Esophagus mucosa (tissue), 1 donor: ENCODE measurements at regions not wholly inside any gene's neighbourhood (a gene's known extent, or its start where the extent isn't known, plus 50 kb on each side); places are given as distances from the start of the nearest gene placed in this dataset.
"Not testable (repeated sequence)": the region's sequence is repeated elsewhere in the genome, so short reads cannot be mapped to it uniquely, and the experiment has no call there.

Experiments used
- ATAC-seq: fragments of 200-7000 bp; cut with Tn5 transposase; one replicate; pipeline ENCODE4 v1.9.1; 2020
- donor health status: DM: yes; HTN: yes; CAD: no.

DNA sequence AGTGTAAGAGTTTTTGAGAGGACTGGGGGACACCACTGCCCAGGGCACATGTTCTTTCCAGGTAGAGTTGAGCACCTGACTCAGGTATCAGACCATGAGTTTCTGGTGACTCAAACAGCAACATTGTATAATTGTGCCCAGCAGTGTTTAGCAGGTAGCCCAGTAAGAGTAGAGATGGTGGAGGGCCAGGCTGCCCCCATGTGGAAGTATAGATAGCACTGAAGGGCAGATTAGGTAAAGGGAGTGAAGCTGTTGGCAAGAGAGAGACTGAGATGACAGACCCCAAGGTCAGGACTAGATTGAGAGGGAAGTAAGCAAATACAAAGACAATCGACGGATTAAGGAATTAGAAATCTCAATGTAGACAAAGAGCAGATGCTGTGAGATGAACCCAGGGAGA lies 74.6 kb downstream of the TRIM42 start:
- no peak for ATAC-seq

GRCh38 chr3:140753865-140754754 lies 76.2 kb downstream of the TRIM42 start:
- ATAC-seq: peak; percentile 35

GRCh38 chr3:140754936-140755335 lies 77.1 kb downstream of the TRIM42 start:
- ATAC-seq: no peak

DNA sequence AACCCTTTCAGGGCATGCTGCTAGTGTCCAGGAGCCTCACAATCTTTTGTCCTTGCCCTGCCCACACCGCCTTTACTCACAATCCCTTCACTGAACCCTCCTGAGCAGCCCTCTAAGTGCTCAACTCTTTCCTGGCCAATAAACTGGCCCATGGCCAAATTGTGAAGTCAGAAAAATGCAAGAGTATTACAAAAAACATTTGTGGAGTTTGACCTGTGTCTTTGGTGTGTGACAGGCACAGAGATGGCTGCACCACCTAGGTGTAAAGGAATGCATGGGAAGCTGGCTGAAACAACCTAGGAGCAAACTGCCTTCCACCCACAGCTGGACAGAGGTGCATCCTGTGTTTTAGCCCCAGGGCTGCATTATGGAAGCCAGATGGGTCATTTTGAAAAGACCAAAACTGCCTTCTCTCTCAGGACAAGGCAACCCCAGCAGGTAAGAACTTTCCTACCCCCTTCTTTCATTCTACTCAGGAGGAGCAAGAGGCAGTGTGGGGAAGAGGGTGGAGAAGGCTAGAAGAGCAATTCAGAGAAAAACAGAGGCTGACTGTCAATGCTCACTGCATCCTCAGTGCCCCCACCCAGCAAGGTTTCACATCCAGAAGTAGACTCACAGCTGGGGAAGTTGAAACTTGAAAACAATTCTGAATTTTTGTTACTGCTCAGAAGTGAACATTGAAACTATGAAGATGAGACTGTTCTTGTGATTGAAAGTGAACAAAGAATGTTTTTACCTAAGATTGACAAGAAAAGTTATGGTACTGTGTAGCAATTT lies 78.6 kb downstream of the TRIM42 start:
- no peak for ATAC-seq

DNA sequence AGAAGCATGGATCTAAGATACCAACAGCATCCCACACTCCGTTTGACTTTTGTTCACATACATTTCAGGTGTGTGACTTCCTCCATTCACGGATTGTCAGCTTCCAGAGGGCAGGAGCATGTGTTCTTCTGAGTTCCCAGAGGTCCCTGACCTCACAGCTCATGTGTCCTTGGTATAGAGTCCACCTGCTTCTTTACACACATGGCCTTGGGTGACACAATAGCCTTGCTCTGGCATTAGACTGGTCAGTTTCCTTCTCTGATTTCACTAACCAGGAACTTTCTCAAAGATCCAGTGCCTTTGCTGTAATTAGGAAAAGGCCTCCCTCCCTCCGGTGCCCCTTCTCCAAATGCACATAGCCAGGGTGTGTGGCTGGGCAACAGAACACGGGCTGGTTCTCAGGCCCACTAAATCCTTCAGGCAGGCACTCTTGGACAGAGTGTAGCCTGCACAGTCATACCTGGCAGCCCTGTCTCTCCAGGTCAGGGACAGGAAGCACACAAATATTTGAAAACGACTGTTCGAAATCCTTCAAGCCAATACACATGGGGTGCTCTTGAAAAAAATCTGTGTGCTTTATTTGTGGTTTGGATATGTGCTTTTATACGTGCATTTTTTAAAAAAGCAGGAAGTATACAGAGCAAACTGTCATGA lies 81.1 kb downstream of the TRIM42 start:
- no peak for ATAC-seq

DNA sequence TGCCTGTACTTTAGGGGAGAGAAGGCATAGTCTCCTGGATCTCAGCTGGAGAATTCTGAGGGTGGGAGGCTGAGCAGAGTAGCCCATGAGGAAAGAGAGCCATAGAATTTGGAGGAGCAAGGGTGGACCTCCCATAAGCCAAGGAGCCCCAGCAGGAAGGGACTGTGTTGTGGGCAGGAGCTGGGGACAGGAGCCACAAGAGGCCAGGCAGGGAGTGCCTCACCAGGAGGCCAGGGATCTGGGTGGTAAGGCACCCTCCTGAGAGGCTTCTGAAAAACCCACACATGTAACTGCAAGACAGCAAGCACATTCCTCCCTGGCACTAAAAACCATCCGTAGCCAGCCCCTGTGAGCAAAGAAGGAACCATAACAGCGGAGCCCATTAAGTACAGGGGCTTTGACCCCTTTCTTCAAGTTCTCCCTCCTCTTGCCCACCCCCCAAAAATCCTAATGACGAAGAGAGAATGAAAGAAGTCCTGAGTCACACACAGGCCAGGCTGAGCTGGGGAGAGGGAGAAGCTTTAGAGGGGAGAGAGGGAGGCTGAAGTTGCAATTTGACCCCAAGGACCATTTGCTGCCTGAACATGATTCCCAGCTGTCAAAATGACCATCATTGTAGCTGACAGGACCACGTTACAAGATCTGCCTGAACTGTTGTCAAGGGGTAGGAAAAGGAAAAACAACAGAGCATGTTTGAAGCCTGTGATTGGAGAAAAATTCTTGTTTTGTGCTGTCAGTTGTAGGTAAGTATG lies 82.6 kb downstream of the TRIM42 start:
- ATAC-seq: no peak

- no peak for ATAC-seq
Measured at GRCh38 chr3:140761076-140761639, 83.3 kb downstream of the TRIM42 start.

DNA sequence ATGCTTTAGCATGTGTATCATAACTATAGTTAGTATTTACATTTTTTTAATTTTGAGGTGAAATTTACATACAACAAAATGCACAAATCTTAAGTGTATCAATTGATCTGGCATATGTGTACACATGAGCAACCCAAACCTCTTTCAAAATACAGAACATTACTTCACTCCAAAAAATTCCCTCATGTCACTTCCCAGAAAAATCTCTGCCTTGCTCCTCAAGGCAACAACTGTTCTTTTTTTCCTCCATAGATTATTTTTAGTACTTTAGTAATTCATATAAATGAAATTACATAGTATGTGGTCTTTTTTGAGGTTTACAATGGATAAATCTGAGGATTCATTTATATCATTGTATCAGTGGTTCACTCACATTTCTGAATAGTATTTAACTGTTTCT lies 84.9 kb downstream of the TRIM42 start:
- no peak for ATAC-seq

GRCh38 chr3:140763532-140763931 lies 85.7 kb downstream of the TRIM42 start:
- peak; percentile 28 for ATAC-seq

- no peak for ATAC-seq
Measured at GRCh38 chr3:140765246-140765645, 87.4 kb downstream of the TRIM42 start.

DNA sequence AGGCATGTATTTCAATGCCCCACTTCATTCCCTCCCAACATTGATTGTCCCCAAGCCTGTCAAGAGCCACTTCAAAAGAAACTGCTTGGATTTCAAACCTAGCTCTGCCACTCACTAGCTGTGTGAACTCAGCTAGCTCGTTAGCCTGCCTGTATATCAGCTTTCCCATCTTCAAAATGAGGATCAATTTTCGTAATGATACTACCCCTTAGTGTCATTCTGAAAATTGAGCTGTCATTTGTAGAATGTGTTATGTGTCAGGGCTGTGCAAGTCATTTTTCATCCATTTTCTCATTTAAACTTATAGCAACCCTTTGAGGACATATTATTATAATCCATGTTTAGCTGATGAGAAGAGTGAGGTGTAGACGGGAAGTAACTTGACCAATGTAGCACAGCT lies 88.6 kb downstream of the TRIM42 start:
- ATAC-seq: no peak

DNA sequence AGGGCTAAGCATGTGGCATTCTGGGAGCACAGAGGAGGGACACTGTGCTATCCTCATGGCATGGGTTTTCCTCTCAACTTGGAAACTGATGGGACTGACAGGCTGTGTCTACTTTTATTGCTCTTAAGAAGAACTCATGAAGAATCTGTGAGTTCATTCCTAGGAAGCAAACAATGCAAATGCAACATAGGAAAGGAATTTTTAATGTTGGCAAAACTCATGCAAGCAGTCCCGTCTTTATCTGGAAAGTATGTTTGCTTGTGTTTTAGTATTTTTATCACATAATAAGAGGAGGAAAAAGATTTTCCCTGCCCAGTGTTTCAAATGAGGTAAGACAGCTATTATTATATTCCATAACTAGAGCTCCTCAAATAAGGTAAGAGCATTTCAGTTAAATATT lies 89.7 kb downstream of the TRIM42 start:
- no peak for ATAC-seq

GRCh38 chr3:140768941-140769340 lies 91.1 kb downstream of the TRIM42 start:
- no peak for ATAC-seq

- ATAC-seq: no peak
Measured at GRCh38 chr3:140769951-140770350, 92.1 kb downstream of the TRIM42 start.

DNA sequence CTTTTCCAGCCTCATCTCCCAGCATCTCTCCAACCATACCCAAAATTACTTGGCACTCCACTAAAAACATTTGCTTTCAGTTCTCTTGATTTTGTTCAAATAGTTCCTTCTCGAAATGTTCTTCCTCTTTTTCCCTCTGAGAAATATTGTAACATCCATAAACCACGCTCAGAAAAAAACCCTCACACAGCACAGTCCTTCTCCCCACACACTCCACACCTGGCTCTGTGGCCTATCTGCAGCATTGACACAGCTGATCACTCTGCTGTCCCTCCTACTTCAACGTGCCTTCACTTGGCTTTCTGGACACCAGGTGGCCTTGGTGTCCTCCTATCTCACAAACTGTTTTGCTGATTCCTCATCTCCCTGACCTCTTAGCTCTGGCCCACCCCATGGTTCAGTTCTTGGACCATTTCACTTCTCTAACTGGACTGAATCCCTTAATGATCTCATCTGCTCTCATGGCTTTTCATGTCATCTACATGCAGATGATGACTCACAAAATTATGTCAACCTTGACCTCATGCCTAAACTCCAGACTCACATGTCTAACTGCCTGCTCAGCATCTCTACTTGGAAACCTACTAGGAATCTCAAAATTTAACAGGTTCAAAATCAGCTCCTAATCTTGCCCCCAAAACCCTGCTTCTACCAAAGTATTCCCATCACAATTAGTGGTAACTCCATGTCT lies 93.3 kb downstream of the TRIM42 start:
- ATAC-seq: no peak

GRCh38 chr3:140777631-140778233 lies 99.9 kb downstream of the TRIM42 start:
- no peak for ATAC-seq

DNA sequence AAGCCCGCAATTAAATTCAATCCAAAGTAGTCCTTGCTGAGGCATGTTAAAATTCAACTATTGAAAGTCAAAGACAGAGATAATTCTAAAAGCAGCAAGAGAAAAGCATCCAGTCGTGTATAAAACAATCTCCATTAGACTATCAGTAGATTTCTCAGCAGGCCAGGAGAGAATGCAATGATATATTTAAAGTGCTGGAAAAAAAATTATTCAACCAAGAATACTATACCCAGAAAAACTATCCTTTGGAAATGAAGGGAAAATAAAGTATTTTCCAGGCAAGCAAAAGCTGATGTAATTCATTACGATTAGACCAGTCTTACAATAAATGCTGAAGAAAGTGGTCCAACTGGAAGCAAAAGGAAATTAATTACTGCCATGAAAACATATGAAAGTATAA lies 113.5 kb downstream of the TRIM42 start:
- ATAC-seq: no peak

- no peak for ATAC-seq
Measured at GRCh38 chr3:140794507-140794906, 116.6 kb downstream of the TRIM42 start.

DNA sequence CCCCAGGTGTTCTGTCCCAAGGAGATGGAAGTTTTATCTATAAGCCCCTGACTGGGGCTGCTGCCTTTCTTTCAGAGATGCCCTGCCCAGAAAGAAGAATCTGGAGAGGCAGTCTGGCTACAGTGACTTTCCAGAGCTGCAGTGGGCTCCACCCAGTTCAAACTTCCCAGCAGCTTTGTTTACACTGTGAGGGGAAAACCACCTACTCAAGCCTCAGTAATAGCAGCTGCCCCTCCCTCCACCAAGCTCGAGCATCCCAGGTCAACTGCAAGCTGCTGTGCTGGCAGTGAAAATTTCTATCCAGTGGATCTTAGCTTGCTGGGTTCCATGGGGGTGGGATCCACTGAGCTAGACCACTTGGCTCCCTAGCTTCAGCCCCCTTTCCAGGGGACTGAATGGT lies 125.0 kb downstream of the TRIM42 start:
- ATAC-seq: not testable (repeated sequence)

GRCh38 chr3:140809316-140809715 lies 131.5 kb downstream of the TRIM42 start:
- ATAC-seq: no peak
